ENCODE measurements at regions not wholly inside any gene's neighbourhood (a gene's known extent, or its start where the extent isn't known, plus 50 kb on each side); places are given as distances from the start of the nearest gene placed in this dataset.

GRCh38 chr5:173673295-173674101 is 57.0 kb upstream of the BOD1 start:
- H4K20me1 ChIP-seq (ENCODE audit: control insufficient read depth, insufficient read depth, low read depth, low read length): no peaks in the 10 kb centered on the region
- H3K4me2 ChIP-seq (ENCODE audit: low read length): no peak overlapping the region
- H3F3A ChIP-seq (ENCODE audit: control insufficient read depth, insufficient read depth): no peaks in the 10 kb centered on the region
- no peak overlapping the region for H3K4me3 ChIP-seq (ENCODE audit: low read length)
- no peaks in the 10 kb centered on the region for H3K36me3 ChIP-seq (ENCODE audit: control insufficient read depth, low read length)
- peaks cover 10% of the 10 kb centered on the region; the same call in 1 of the 2 replicates for H3K9me3 ChIP-seq (ENCODE audit: control insufficient read depth, insufficient read depth, low read length)
- H3K4me1 ChIP-seq (ENCODE audit: control insufficient read depth, low read length): peaks cover 27% of the 10 kb centered on the region
- H3K27ac ChIP-seq (ENCODE audit: low read depth, low read length): no peak overlapping the region
- TF ChIP-seq CTCF (IDR thresholded peaks at IDR 0.05; ENCODE audit: low read depth, low read length, poor library complexity, severe bottlenecking) (no peak), EZH2phosphoT487 (IDR thresholded peaks at IDR 0.05; ENCODE audit: borderline replicate concordance, low read length) (no peak)
- H3K27me3 ChIP-seq (ENCODE audit: control insufficient read depth, low read length): no peaks in the 10 kb centered on the region
- H3K9me2 ChIP-seq (replicated peaks; ENCODE audit: control insufficient read depth, low read length): no peaks in the 10 kb centered on the region
- H3K79me2 ChIP-seq (ENCODE audit: control insufficient read depth, low read length): no peaks in the 10 kb centered on the region

DNA sequence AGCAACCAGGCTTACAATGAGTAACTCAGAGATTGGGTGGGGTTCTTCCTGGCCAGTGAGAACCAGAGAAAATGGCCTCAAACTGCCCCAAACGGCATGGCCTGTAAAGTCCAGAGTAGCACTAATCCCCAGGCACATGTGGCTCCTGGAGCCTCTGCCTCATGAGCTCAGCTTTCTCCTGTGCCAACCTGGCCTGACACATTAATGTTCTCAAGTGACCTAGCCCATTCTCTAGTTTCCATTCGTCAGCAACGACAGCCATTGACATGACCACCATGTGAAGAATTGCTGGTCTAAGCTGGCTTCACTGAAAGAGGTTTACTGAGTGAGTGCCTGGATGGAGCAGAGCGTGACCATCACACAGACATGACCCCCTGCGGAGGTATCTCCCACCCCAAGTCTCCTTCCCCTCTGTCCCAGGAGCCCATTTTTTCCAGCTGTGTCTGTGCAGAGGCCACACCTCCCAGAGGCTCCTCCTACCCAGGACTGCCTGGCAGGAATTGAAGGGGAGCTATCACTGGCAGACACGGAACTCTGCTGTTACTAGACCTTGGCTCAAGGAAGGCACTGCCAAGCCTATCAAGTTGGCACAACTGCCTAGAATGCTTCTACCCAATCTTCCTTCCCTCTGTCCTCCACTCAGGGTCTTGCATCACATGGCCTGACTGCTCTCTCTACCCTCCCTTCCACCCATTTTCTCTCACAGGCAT is 59.0 kb upstream of the BOD1 start:
- Histone ChIP-seq H3K4me3 (ENCODE audit: low read length) (no peak overlapping the region), H3K9me3 (ENCODE audit: control insufficient read depth, insufficient read depth, low read length) (peaks cover 13% of the 10 kb centered on the region; the same call in 1 of the 2 replicates), H3K9me2 (replicated peaks; ENCODE audit: control insufficient read depth, low read length) (no peaks in the 10 kb centered on the region), H3K27ac (ENCODE audit: low read depth, low read length) (no peak overlapping the region), H4K20me1 (ENCODE audit: control insufficient read depth, insufficient read depth, low read depth, low read length) (no peaks in the 10 kb centered on the region), H3K27me3 (ENCODE audit: control insufficient read depth, low read length) (no peaks in the 10 kb centered on the region), H3F3A (ENCODE audit: control insufficient read depth, insufficient read depth) (no peaks in the 10 kb centered on the region), H3K4me1 (ENCODE audit: control insufficient read depth, low read length) (peaks cover 15% of the 10 kb centered on the region), H3K36me3 (ENCODE audit: control insufficient read depth, low read length) (no peaks in the 10 kb centered on the region), H3K79me2 (ENCODE audit: control insufficient read depth, low read length) (no peaks in the 10 kb centered on the region), H3K4me2 (ENCODE audit: low read length) (no peak overlapping the region)
- TF ChIP-seq EZH2phosphoT487 (IDR thresholded peaks at IDR 0.05; ENCODE audit: borderline replicate concordance, low read length) (no peak), CTCF (IDR thresholded peaks at IDR 0.05; ENCODE audit: low read depth, low read length, poor library complexity, severe bottlenecking) (no peak)

DNA sequence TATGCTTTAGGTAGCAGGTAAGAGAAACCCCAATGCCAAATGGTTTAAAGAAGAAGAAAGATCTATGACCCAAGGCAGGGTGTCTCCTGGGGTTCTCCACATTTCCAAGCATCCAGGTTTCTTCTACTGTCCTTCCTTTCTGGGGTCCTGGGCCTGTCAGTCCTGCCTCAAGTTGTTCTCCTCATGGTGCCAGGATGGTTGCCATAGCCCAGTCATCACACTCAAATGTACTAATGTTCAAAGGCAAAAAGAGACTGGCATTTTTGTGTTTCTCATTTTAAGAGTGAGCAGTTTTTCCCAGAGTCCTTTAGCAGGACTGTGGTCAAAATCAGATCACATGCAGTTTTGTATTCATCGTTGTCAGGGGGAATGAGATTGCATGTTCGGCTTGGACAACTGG is 59.9 kb upstream of the BOD1 start:
- no peaks in the 10 kb centered on the region for H3K36me3 ChIP-seq (ENCODE audit: control insufficient read depth, low read length)
- peaks cover 23% of the 10 kb centered on the region for H3K4me1 ChIP-seq (ENCODE audit: control insufficient read depth, low read length)
- H3K79me2 ChIP-seq (ENCODE audit: control insufficient read depth, low read length): no peaks in the 10 kb centered on the region
- no peaks in the 10 kb centered on the region for H3K9me2 ChIP-seq (replicated peaks; ENCODE audit: control insufficient read depth, low read length)
- no peak overlapping the region for H3K27ac ChIP-seq (ENCODE audit: low read depth, low read length)
- no peak for TF ChIP-seq CTCF (IDR thresholded peaks at IDR 0.05; ENCODE audit: low read depth, low read length, poor library complexity, severe bottlenecking)
- no peaks in the 10 kb centered on the region for H3F3A ChIP-seq (ENCODE audit: control insufficient read depth, insufficient read depth)
- H3K9me3 ChIP-seq (ENCODE audit: control insufficient read depth, insufficient read depth, low read length): peaks cover 13% of the 10 kb centered on the region; the same call in 1 of the 2 replicates
- no peak overlapping the region for H3K4me2 ChIP-seq (ENCODE audit: low read length)
- no peaks in the 10 kb centered on the region for H4K20me1 ChIP-seq (ENCODE audit: control insufficient read depth, insufficient read depth, low read depth, low read length)
- no peak overlapping the region for H3K4me3 ChIP-seq (ENCODE audit: low read length)
- H3K27me3 ChIP-seq (ENCODE audit: control insufficient read depth, low read length): no peaks in the 10 kb centered on the region
